MG63 (cell line): ENCODE measurements at regions not wholly inside any gene's neighbourhood (a gene's known extent, or its start where the extent isn't known, plus 50 kb on each side); places are given as distances from the start of the nearest gene placed in this dataset.

Experiments
- DNase-seq: peaks from one replicate; pipeline ENCODE4 v3.0.0-alpha.2; 2020
- H3K27me3 ChIP-seq: fragments of 250-450 bp; sonication (Bioruptor Pico); 2 replicates; pipeline ENCODE4 v1.5.1; 2020; ENCODE audit warnings: mild to moderate bottlenecking, moderate library complexity
- H3K36me3 ChIP-seq: fragments of 250-450 bp; sonication (Bioruptor Pico); 2 replicates; pipeline ENCODE4 v1.5.1; 2020; ENCODE audit warnings: mild to moderate bottlenecking, moderate library complexity
- H3K4me3 ChIP-seq: fragments of 250-450 bp; sonication (Bioruptor Pico); 2 replicates; pipeline ENCODE4 v1.5.1; 2020; ENCODE audit warnings: mild to moderate bottlenecking, moderate library complexity
- H3K9me3 ChIP-seq: fragments of 250-450 bp; sonication (Bioruptor Pico); 2 replicates; pipeline ENCODE4 v1.5.1; 2020; ENCODE audit warnings: mild to moderate bottlenecking, moderate library complexity

- Histone ChIP-seq H3K4me3 (peak overlapping the region; percentile 58), H3K36me3 (peaks cover 9% of the 10 kb centered on the region), H3K27me3 (no peaks in the 10 kb centered on the region), H3K9me3 (no peaks in the 10 kb centered on the region)
- no peak for DNase-seq
Observed at GRCh38 chr16:85171759-85172454, 59.6 kb upstream of the CIBAR2 start.

DNA sequence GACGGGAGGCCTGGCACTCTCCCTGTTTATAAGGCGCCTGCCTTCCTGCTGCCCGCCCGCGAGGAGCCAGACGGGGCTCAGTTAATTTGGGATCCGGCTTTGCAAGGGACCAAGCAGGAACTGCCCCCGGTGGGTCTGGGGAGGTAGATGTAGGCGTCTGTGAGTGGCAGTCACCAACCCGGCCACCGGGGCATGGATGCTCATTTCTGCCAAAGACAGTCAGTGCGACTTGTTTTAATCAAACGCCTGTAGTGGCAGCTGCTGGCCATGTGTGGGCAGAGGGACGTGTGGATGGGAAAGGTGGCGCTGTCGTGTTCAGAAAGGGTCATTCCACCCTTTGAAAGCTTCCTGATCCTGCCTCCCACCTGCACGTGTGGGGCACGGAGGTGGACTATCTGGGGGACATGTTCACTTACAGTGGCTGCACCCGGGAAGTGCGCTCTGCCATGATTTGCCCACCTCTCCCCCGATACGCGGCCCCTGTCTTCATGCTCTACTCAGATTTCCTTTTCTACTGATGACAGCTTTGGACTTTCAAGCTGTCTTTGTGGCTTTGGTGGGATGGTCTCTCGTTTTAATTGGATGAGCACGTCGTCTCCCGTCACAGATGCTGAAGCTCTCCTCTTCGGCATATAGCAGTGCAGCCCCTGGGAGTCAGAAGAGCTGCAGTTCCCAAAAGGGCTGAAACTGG lies 60.3 kb upstream of the CIBAR2 start:
- DNase-seq, result peak; percentile 36
- peak overlapping the region; percentile 58 for H3K4me3 ChIP-seq

DNA sequence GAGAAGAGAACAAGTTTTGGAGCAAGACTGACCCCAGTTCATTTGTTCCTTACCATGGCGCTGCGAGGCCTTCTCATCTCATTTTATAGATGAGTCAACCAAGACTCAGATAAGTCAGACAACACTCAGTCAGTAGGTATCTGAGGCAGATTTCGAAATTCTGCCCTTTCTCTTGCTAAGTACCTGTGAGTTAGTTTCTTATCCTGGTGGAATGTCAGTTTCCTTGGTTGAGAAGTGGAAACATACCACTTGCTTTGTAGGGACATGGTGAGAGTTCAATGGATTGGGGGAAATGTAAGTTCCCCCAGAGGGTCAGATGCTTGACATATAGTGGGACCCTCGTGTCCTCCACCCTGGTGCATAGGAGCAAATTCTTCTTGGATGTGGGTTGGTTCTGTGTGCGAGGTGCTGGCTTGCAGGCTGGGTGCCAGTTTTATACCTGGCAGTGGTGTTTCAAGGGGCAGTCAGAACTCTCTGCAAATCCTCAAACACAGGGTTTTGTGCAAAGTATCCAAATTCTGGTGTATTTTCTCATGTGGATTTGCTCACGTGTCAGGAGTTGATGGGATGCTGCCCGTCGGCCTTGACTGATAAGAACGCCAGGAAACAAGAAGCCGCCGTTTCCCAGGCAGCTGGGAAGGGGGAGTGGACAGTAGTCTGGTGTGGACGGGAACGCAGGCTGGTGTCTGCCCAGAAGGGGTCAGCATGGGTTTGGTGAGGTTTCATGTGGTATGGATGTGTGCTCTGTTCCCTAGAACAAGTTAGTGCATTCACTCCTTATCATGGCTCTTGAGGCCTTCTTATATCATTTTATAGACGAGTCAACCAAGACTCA lies 61.1 kb upstream of the CIBAR2 start:
- Histone ChIP-seq H3K27me3 (no peaks in the 10 kb centered on the region), H3K36me3 (peaks cover 9% of the 10 kb centered on the region), H3K9me3 (no peaks in the 10 kb centered on the region), H3K4me3 (peak overlapping the region; percentile 58)
- peak; percentile 49 for DNase-seq

More for the DNA sequence above, 60.3 kb upstream of the CIBAR2 start:
- Histone ChIP-seq H3K27me3 (no peaks in the 10 kb centered on the region), H3K9me3 (no peaks in the 10 kb centered on the region), H3K36me3 (peaks cover 9% of the 10 kb centered on the region)

GRCh38 chr16:85173981-85174751 lies 61.9 kb upstream of the CIBAR2 start:
- H3K36me3 ChIP-seq, result peaks cover 9% of the 10 kb centered on the region
- peak; percentile 76 for DNase-seq
- H3K27me3 ChIP-seq, result no peaks in the 10 kb centered on the region
- H3K4me3 ChIP-seq, result peak overlapping the region; percentile 58
- no peaks in the 10 kb centered on the region for H3K9me3 ChIP-seq

DNA sequence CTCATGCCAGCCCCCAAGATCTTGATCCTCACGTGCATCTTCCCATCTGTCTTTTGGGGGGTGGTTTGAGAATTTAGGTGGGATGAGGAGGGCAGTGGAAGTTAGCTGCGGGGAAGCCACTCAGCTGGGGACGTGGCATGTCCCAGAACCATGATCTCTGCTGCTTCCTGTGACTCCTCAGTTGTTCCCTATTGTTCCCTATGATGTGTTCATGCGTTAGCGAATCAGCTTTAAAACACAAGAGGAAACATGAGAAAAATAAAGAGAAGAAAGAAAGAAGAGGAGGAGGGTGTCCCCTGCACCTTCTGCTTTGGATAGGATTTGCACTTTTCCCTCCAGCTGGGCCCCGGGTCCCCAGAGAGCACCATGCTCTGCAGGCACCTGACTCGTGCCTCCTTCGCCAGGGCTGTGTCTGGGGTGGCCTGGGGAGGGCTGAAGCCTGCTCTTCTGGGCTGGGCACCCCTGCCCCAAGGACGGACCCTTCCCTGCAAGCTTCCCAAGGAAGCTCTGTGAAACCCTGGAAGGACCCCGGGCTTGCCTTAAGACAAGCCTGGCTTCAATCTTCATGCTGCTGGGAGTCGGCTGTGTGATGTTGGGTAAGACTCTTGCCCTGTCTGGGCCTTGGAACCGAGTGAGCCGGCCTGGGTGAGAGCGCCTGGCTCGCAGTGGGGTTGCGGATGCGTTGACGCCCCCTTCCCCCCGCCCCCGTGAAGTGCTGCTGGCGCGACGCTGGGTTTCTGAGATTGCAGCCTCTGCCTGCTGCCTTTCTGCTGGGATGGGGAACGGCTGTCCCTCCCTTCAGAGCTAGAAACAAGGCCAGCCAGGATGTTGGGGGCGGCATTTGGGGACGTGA lies 62.8 kb upstream of the CIBAR2 start:
- no peak for DNase-seq
- Histone ChIP-seq H3K9me3 (no peaks in the 10 kb centered on the region), H3K4me3 (no peak overlapping the region), H3K36me3 (peaks cover 9% of the 10 kb centered on the region), H3K27me3 (no peaks in the 10 kb centered on the region)

GRCh38 chr16:85175724-85176233 lies 63.5 kb upstream of the CIBAR2 start:
- DNase-seq, result no peak

DNA sequence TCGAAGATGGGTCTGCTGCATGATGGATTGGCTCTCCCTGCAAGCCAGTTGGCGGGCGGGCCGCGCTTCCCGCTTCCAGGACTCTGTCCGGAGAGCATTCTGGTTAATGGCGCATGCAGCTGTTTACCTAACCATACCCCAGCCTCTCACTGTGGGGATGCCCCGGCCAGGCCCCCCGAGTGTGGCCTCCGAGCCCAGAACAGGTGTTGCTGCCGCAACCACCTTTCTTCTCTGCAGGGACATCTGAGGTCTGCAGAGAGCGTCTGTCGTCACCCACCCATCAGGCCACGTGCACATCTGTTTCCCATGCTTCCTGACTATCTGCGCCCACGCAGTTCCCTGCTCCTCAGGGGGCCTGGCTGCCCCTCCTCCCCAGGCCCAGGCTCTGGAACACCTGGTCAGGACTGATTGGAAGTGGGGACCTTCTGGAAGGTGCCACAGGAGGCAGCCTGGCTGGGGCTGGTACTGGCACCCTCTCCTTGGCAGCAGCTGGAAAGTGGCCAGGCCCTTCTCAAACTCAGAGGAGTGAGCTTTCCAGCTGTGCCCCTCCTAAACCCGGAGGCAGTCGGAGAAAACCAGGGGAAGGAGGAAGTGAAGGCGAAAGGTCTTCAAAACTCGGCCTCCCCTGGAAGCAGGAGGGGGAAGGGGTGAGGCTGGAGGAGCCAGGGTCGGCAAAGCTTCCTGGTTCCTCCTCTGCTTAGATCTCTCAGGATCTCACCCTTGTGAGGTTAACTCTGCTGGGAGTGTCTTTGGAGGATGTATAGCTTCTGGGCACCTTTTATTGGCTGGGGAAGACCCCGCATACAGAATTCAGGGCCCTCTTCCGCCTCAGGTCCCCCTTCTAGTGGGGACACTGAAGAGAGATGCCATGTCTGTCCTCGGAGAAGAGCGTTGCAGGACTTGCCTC lies 64.5 kb upstream of the CIBAR2 start:
- Histone ChIP-seq H3K9me3 (no peaks in the 10 kb centered on the region), H3K36me3 (peaks cover 7% of the 10 kb centered on the region; the same call in 1 of the 2 replicates), H3K27me3 (no peaks in the 10 kb centered on the region), H3K4me3 (no peak overlapping the region)
- DNase-seq, result no peak

More at GRCh38 chr16:85175724-85176233, 63.5 kb upstream of the CIBAR2 start:
- Histone ChIP-seq H3K9me3 (no peaks in the 10 kb centered on the region), H3K4me3 (no peak overlapping the region), H3K27me3 (no peaks in the 10 kb centered on the region), H3K36me3 (peaks cover 9% of the 10 kb centered on the region)

GRCh38 chr16:85177448-85177846 lies 65.2 kb upstream of the CIBAR2 start:
- no peak overlapping the region for H3K4me3 ChIP-seq
- no peaks in the 10 kb centered on the region for H3K27me3 ChIP-seq
- peaks cover 5% of the 10 kb centered on the region for H3K36me3 ChIP-seq
- DNase-seq, result no peak
- H3K9me3 ChIP-seq, result no peaks in the 10 kb centered on the region

- DNase-seq, result no peak
- no peaks in the 10 kb centered on the region for H3K9me3 ChIP-seq
- H3K36me3 ChIP-seq, result peaks cover 3% of the 10 kb centered on the region
- H3K27me3 ChIP-seq, result no peaks in the 10 kb centered on the region
- H3K4me3 ChIP-seq, result no peak overlapping the region
Observed at GRCh38 chr16:85178006-85178591, 65.8 kb upstream of the CIBAR2 start.

GRCh38 chr16:85178596-85178995 lies 66.3 kb upstream of the CIBAR2 start:
- Histone ChIP-seq H3K36me3 (peaks cover 3% of the 10 kb centered on the region), H3K27me3 (no peaks in the 10 kb centered on the region), H3K9me3 (no peaks in the 10 kb centered on the region), H3K4me3 (no peak overlapping the region)
- no peak for DNase-seq

DNA sequence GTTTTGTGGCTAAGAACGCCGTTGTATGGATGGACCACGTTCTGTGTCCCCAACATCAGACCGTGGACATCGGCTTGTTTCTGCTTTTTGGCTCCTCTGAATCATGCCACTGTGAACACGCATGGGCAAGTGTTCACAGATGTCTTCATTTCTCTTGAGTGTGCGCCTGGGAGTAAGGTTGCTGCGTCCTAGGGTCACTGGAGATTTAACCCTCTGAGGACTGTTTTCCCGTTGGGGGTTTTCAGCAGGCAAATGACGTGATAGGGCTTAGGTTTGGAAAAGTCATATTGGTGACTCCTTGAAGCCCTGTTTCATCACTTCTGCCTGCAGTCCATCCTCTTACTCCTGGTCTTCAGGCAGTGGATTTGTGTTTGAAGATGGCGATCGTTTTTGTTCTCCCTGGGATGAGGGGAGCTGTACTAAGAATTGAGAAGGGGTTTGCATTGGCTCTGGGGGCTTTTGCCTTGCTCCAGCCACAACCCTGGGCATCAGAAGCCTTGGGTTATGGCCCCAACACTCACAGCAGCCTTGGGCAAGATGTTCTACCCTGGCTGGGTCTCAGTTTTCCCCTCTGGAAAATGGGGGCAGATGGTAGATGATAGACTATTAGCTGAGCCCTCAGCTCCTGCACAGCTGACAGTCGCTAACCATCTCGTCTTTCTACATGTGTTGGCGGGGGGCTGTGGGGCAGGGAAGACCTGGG lies 67.2 kb upstream of the CIBAR2 start:
- DNase-seq, result no peak
- Histone ChIP-seq H3K27me3 (no peaks in the 10 kb centered on the region), H3K4me3 (no peak overlapping the region), H3K36me3 (peaks cover 11% of the 10 kb centered on the region), H3K9me3 (no peaks in the 10 kb centered on the region; the same call in 1 of the 2 replicates)

GRCh38 chr16:85180047-85180826 lies 68.0 kb upstream of the CIBAR2 start:
- no peak for DNase-seq
- Histone ChIP-seq H3K4me3 (no peak overlapping the region), H3K36me3 (peaks cover 18% of the 10 kb centered on the region), H3K9me3 (no peaks in the 10 kb centered on the region; the same call in 1 of the 2 replicates), H3K27me3 (no peaks in the 10 kb centered on the region)
